Esophagus muscularis mucosa (tissue), 3 donors: ENCODE measurements at regions not wholly inside any gene's neighbourhood (a gene's known extent, or its start where the extent isn't known, plus 50 kb on each side); places are given as distances from the start of the nearest gene placed in this dataset.

ENCODE experiments used
- EP300 ChIP-seq: sonication (generic); formaldehyde crosslinking; IDR thresholded peaks from one replicate; pipeline ENCODE4 v1.6.1; 2017; ENCODE audit warnings: antibody characterized with exemption
- TF ChIP-seq, protein P1 (sequence below), 3 experiments: fragments of 200-600 bp in 2 of 3; fragments of 450-650 bp in 1 of 3; sonication (generic) in 2 of 3; IDR thresholded peaks; one replicate each; pipeline ENCODE4 v1.5.1; 2017 to 2019; ENCODE audit warnings: antibody characterized with exemption in 3 of 3, mild to moderate bottlenecking in 2 of 3, moderate library complexity in 1 of 3

- TF ChIP-seq EP300: no peak
- TF ChIP-seq, protein P1, sequence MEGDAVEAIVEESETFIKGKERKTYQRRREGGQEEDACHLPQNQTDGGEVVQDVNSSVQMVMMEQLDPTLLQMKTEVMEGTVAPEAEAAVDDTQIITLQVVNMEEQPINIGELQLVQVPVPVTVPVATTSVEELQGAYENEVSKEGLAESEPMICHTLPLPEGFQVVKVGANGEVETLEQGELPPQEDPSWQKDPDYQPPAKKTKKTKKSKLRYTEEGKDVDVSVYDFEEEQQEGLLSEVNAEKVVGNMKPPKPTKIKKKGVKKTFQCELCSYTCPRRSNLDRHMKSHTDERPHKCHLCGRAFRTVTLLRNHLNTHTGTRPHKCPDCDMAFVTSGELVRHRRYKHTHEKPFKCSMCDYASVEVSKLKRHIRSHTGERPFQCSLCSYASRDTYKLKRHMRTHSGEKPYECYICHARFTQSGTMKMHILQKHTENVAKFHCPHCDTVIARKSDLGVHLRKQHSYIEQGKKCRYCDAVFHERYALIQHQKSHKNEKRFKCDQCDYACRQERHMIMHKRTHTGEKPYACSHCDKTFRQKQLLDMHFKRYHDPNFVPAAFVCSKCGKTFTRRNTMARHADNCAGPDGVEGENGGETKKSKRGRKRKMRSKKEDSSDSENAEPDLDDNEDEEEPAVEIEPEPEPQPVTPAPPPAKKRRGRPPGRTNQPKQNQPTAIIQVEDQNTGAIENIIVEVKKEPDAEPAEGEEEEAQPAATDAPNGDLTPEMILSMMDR (IDR thresholded peaks at IDR 0.05): no peak
These were observed 64.5 kb downstream of the RBFOX3 start for GRCh38 chr17:79546386-79546785.
